Uterus (tissue), 3 donors: ENCODE measurements at regions not wholly inside any gene's neighbourhood (a gene's known extent, or its start where the extent isn't known, plus 50 kb on each side); places are given as distances from the start of the nearest gene placed in this dataset.
A peak's percentile ranks its signal among the peaks of the same experiment; 100 is the strongest.

ENCODE experiments used
- DNase-seq, 2 donors: peaks; one replicate each; pipeline ENCODE4 v3.0.0-alpha.2; 2019 to 2020
- H3K27ac ChIP-seq, 2 donors: fragments of 200-600 bp; sonication (generic); 1 replicate in 1 of 2; 2 replicates in 1 of 2; pipeline ENCODE4 v1.5.1; 2016 to 2018
- H3K27me3 ChIP-seq, 2 donors: fragments of 200-600 bp; sonication (generic); one replicate each; pipeline ENCODE4 v1.5.1; 2018 to 2019; ENCODE audit warnings: control low read depth in 1 of 2
- H3K36me3 ChIP-seq, 2 donors: fragments of 200-600 bp; sonication (generic); one replicate each; pipeline ENCODE4 v1.5.1; 2019; ENCODE audit warnings: control low read depth in 1 of 2
- H3K4me1 ChIP-seq, 2 donors: fragments of 200-600 bp; sonication (generic); one replicate each; pipeline ENCODE4 v1.5.1; 2018 to 2019; ENCODE audit warnings: control low read depth in 1 of 2
- H3K4me3 ChIP-seq, 2 donors: fragments of 200-600 bp; sonication (generic); 1 replicate in 1 of 2; 2 replicates in 1 of 2; pipeline ENCODE4 v1.5.1; 2018 to 2019; ENCODE audit warnings: mild to moderate bottlenecking in 1 of 2
- H3K9me3 ChIP-seq, 2 donors: fragments of 200-600 bp; sonication (generic); one replicate each; pipeline ENCODE4 v1.5.1; 2019; ENCODE audit warnings: control low read depth in 1 of 2
- CTCF ChIP-seq, 4 experiments: fragments of 200-600 bp in 2 of 4; fragments of 450-650 bp in 2 of 4; sonication (generic) in 2 of 4; IDR thresholded peaks; one replicate each; pipeline ENCODE4 v1.5.1; 2016 to 2019; ENCODE audit warnings: antibody characterized with exemption in 4 of 4, mild to moderate bottlenecking in 2 of 4, moderate library complexity in 1 of 4
- POLR2A ChIP-seq, 2 donors: fragments of 450-650 bp; IDR thresholded peaks; one replicate each; pipeline ENCODE4 v1.6.1; 2016; ENCODE audit warnings: antibody characterized with exemption in 2 of 2, mild to moderate bottlenecking in 1 of 2, moderate library complexity in 1 of 2
- intact Hi-C: fragments of 100-400 bp; cut with DNase I; formaldehyde crosslinking; loops from one replicate; pipeline ENCODE4 v1.15.1; 2023; ENCODE audit warnings: low total_unique reads
- donor health status: DM: yes; HTN: yes; CAD: no.

GRCh38 chr18:42409005-42409404 lies 454.0 kb downstream of the PIK3C3 start:
- DNase-seq: no peak
- Histone ChIP-seq H3K4me1 (no peaks in the 10 kb centered on the region), H3K4me3 (no peak overlapping the region), H3K9me3 (no peaks in the 10 kb centered on the region), H3K27me3 (no peaks in the 10 kb centered on the region), H3K36me3 (no peaks in the 10 kb centered on the region), H3K27ac (no peak overlapping the region)
- no peak for TF ChIP-seq CTCF (IDR thresholded peaks at IDR 0.05)
- TF ChIP-seq POLR2A (IDR thresholded peaks at IDR 0.05): no peak
- intact Hi-C loops: no loop called here

- no peak overlapping the region for H3K27ac ChIP-seq
- no peaks in the 10 kb centered on the region for H3K36me3 ChIP-seq
- no peak for DNase-seq
- TF ChIP-seq POLR2A (IDR thresholded peaks at IDR 0.05): no peak
- no peak for TF ChIP-seq CTCF (IDR thresholded peaks at IDR 0.05)
- intact Hi-C loops: no loop called here
- H3K9me3 ChIP-seq: no peaks in the 10 kb centered on the region
- no peak overlapping the region for H3K4me3 ChIP-seq
- H3K4me1 ChIP-seq: no peaks in the 10 kb centered on the region
- no peaks in the 10 kb centered on the region for H3K27me3 ChIP-seq
These were observed 457.2 kb downstream of the PIK3C3 start for GRCh38 chr18:42412281-42412680.

- Histone ChIP-seq H3K9me3 (no peaks in the 10 kb centered on the region), H3K4me1 (no peaks in the 10 kb centered on the region), H3K27ac (no peak overlapping the region), H3K36me3 (no peaks in the 10 kb centered on the region), H3K27me3 (no peaks in the 10 kb centered on the region), H3K4me3 (no peak overlapping the region)
- TF ChIP-seq POLR2A (IDR thresholded peaks at IDR 0.05): no peak
- TF ChIP-seq CTCF (IDR thresholded peaks at IDR 0.05): no peak
- intact Hi-C loops: no loop called here
- no peak for DNase-seq
These were observed 457.9 kb downstream of the PIK3C3 start for GRCh38 chr18:42412896-42413295.

- no peaks in the 10 kb centered on the region for H3K36me3 ChIP-seq
- no peak for TF ChIP-seq CTCF (IDR thresholded peaks at IDR 0.05)
- no peak for TF ChIP-seq POLR2A (IDR thresholded peaks at IDR 0.05)
- no peak overlapping the region for H3K27ac ChIP-seq
- intact Hi-C loops: no loop called here
- no peaks in the 10 kb centered on the region for H3K4me1 ChIP-seq
- H3K9me3 ChIP-seq: no peaks in the 10 kb centered on the region
- H3K4me3 ChIP-seq: no peak overlapping the region
- H3K27me3 ChIP-seq: no peaks in the 10 kb centered on the region
- no peak for DNase-seq
These were observed 458.8 kb downstream of the PIK3C3 start for GRCh38 chr18:42413870-42414269.

GRCh38 chr18:42414756-42415454 lies 459.9 kb downstream of the PIK3C3 start:
- intact Hi-C loops: no loop called here
- TF ChIP-seq CTCF (IDR thresholded peaks at IDR 0.05): no peak
- TF ChIP-seq POLR2A (IDR thresholded peaks at IDR 0.05): no peak
- no peak for DNase-seq
- H3K4me3 ChIP-seq: no peak overlapping the region
- H3K27me3 ChIP-seq: no peaks in the 10 kb centered on the region
- H3K4me1 ChIP-seq: no peaks in the 10 kb centered on the region
- no peaks in the 10 kb centered on the region for H3K9me3 ChIP-seq
- H3K36me3 ChIP-seq: no peaks in the 10 kb centered on the region
- peak overlapping the region; percentile 40 to 50 for H3K27ac ChIP-seq
